Transverse colon (tissue), 4 donors: ENCODE measurements at regions not wholly inside any gene's neighbourhood (a gene's known extent, or its start where the extent isn't known, plus 50 kb on each side); places are given as distances from the start of the nearest gene placed in this dataset.

ENCODE experiments used
- DNase-seq: peaks from one replicate; pipeline ENCODE4 v3.0.0-alpha.2; 2019
- H3K27ac ChIP-seq, 4 donors: fragments of 200-600 bp; sonication (generic); 2 replicates each; pipeline ENCODE4 v1.5.1; 2016 to 2018; ENCODE audit warnings: inconsistent platforms in 4 of 4
- H3K27me3 ChIP-seq: fragments of 200-600 bp; sonication (generic); 2 replicates; pipeline ENCODE4 v1.5.1; 2017; ENCODE audit warnings: inconsistent platforms
- H3K36me3 ChIP-seq, 4 donors: fragments of 200-600 bp; sonication (generic); 2 replicates each; pipeline ENCODE4 v1.5.1; 2017 to 2019; ENCODE audit warnings: inconsistent platforms in 4 of 4
- H3K4me1 ChIP-seq, 4 donors: fragments of 200-600 bp; sonication (generic); 2 replicates each; pipeline ENCODE4 v1.5.1; 2017 to 2020; ENCODE audit warnings: inconsistent platforms in 4 of 4
- H3K4me3 ChIP-seq, 4 donors: fragments of 200-600 bp; sonication (generic); 1 replicate in 1 of 4; 2 replicates in 3 of 4; pipeline versions ENCODE4 v1.5.1 to v1.6.1; 2017 to 2019; ENCODE audit warnings: inconsistent platforms in 4 of 4
- H3K9me3 ChIP-seq, 2 donors: fragments of 200-600 bp; sonication (generic); 2 replicates each; pipeline ENCODE4 v1.5.1; 2017 to 2019; ENCODE audit warnings: inconsistent platforms in 2 of 2
- CTCF ChIP-seq, 5 experiments: fragments of 200-600 bp in 3 of 5; fragments of 450-650 bp in 2 of 5; sonication (generic) in 3 of 5; IDR thresholded peaks; 1 replicate in 2 of 5; 2 replicates in 3 of 5; pipeline ENCODE4 v1.5.1; 2016 to 2017; ENCODE audit warnings: antibody characterized with exemption in 5 of 5, inconsistent platforms in 3 of 5, mild to moderate bottlenecking in 2 of 5, moderate library complexity in 1 of 5
- EP300 ChIP-seq: sonication (generic); formaldehyde crosslinking; IDR thresholded peaks from one replicate; pipeline ENCODE4 v1.6.1; 2017; ENCODE audit warnings: antibody characterized with exemption, low read depth
- POLR2A ChIP-seq: fragments of 450-650 bp; IDR thresholded peaks from one replicate; pipeline ENCODE4 v1.6.1; 2016; ENCODE audit warnings: antibody characterized with exemption, mild to moderate bottlenecking, moderate library complexity
- POLR2AphosphoS5 ChIP-seq, 3 donors: sonication (generic); formaldehyde crosslinking; IDR thresholded peaks; one replicate each; pipeline ENCODE4 v1.6.1; 2016; ENCODE audit warnings: antibody characterized with exemption in 3 of 3
- WGBS, 2 donors: methylation state at CpG; one replicate each; pipeline ENCODE4 v1.1.5; 2018; ENCODE audit warnings: low coverage in 1 of 2; 5-methylcytosine and 5-hydroxymethylcytosine counted together
- in situ Hi-C, 4 donors: fragments of 200-750 bp; cut with MboI; loops; one replicate each; pipeline versions ENCODE4 v1.15.0 to v1.15.1; 2017; ENCODE audit warnings: low sequenced_read_pairs in 3 of 4, low pct_ligation_motif_present in 1 of 4, low pct_unique_long_range_greater_than_20kb in 1 of 4
- intact Hi-C: fragments of 100-400 bp; cut with DNase I; formaldehyde crosslinking; loops from one replicate; pipeline ENCODE4 v1.15.1; 2023; ENCODE audit warnings: low total_unique reads

GRCh38 chr4:130127297-130127696 is 1031.3 kb downstream of the C4orf33 start:
- no peak for DNase-seq
- intact Hi-C loops (no loop called here), in situ Hi-C loops (no loop called here)
- H3K36me3 ChIP-seq: no peaks in the 10 kb centered on the region
- H3K27ac ChIP-seq: no peak overlapping the region
- TF ChIP-seq POLR2A: no peak
- TF ChIP-seq POLR2AphosphoS5 (IDR thresholded peaks at IDR 0.05): no peak
- no peak for TF ChIP-seq CTCF (IDR thresholded peaks at IDR 0.05)
- no peak for TF ChIP-seq EP300
- no peaks in the 10 kb centered on the region for H3K4me1 ChIP-seq
- no peak overlapping the region for H3K4me3 ChIP-seq
- no peaks in the 10 kb centered on the region for H3K9me3 ChIP-seq
- no peaks in the 10 kb centered on the region for H3K27me3 ChIP-seq

GRCh38 chr4:130131536-130131935 is 1035.6 kb downstream of the C4orf33 start:
- no peak for DNase-seq
- Histone ChIP-seq H3K36me3 (no peaks in the 10 kb centered on the region), H3K27ac (no peak overlapping the region), H3K27me3 (no peaks in the 10 kb centered on the region), H3K4me1 (no peaks in the 10 kb centered on the region), H3K4me3 (no peak overlapping the region), H3K9me3 (no peaks in the 10 kb centered on the region)
- in situ Hi-C loops (no loop called here), intact Hi-C loops (no loop called here)
- no peak for TF ChIP-seq EP300
- no peak for TF ChIP-seq POLR2A
- TF ChIP-seq CTCF (IDR thresholded peaks at IDR 0.05): no peak
- TF ChIP-seq POLR2AphosphoS5 (IDR thresholded peaks at IDR 0.05): no peak
- WGBS, 2 donors: 84 to 85% methylated on average over 3 of the region's 3 CpGs

GRCh38 chr4:130141651-130142050 is 1045.7 kb downstream of the C4orf33 start:
- intact Hi-C loops: no loop called here
- in situ Hi-C loops: no loop called here
- Histone ChIP-seq H3K4me1 (no peaks in the 10 kb centered on the region), H3K9me3 (no peaks in the 10 kb centered on the region), H3K27ac (no peak overlapping the region), H3K4me3 (no peak overlapping the region), H3K36me3 (no peaks in the 10 kb centered on the region), H3K27me3 (no peaks in the 10 kb centered on the region)
- no peak for TF ChIP-seq POLR2AphosphoS5 (IDR thresholded peaks at IDR 0.05)
- TF ChIP-seq EP300: no peak
- no peak for TF ChIP-seq CTCF (IDR thresholded peaks at IDR 0.05)
- no peak for TF ChIP-seq POLR2A
- DNase-seq: no peak
- 68 to 84% methylated on average over 7 of the region's 7 CpGs for WGBS, 2 donors

- in situ Hi-C loops (no loop called here), intact Hi-C loops (no loop called here)
- Histone ChIP-seq H3K27me3 (no peaks in the 10 kb centered on the region), H3K36me3 (no peaks in the 10 kb centered on the region), H3K4me3 (no peak overlapping the region), H3K27ac (no peak overlapping the region), H3K9me3 (no peaks in the 10 kb centered on the region), H3K4me1 (no peaks in the 10 kb centered on the region)
- no peak for DNase-seq
- no peak for TF ChIP-seq EP300
- TF ChIP-seq POLR2A: no peak
- no peak for TF ChIP-seq CTCF (IDR thresholded peaks at IDR 0.05)
- TF ChIP-seq POLR2AphosphoS5 (IDR thresholded peaks at IDR 0.05): no peak
- WGBS, 2 donors: 25 to 68% methylated on average over 1 of the region's 1 CpG
Measured at GRCh38 chr4:130143656-130144055, 1047.7 kb downstream of the C4orf33 start.
